Gastrocnemius medialis (tissue), 4 donors: ENCODE measurements at regions not wholly inside any gene's neighbourhood (a gene's known extent, or its start where the extent isn't known, plus 50 kb on each side); places are given as distances from the start of the nearest gene placed in this dataset.

ENCODE experiments used
- POLR2A ChIP-seq, 2 donors: fragments of 450-650 bp; IDR thresholded peaks; one replicate each; pipeline ENCODE4 v1.6.1; 2017; ENCODE audit warnings: antibody characterized with exemption in 2 of 2, mild to moderate bottlenecking in 2 of 2, moderate library complexity in 2 of 2
- TF ChIP-seq, protein P1 (sequence below), 5 experiments: fragments of 450-650 bp in 3 of 5; fragments of 200-600 bp in 2 of 5; sonication (generic) in 2 of 5; IDR thresholded peaks in 4 of 5; conservative IDR thresholded peaks in 1 of 5; 1 replicate in 4 of 5; 2 replicates in 1 of 5; pipeline ENCODE4 v1.5.1; 2016 to 2019; ENCODE audit warnings: antibody characterized with exemption in 5 of 5, mild to moderate bottlenecking in 3 of 5, moderate library complexity in 3 of 5

- no peak for TF ChIP-seq POLR2A (IDR thresholded peaks at IDR 0.05)
- TF ChIP-seq, protein P1, sequence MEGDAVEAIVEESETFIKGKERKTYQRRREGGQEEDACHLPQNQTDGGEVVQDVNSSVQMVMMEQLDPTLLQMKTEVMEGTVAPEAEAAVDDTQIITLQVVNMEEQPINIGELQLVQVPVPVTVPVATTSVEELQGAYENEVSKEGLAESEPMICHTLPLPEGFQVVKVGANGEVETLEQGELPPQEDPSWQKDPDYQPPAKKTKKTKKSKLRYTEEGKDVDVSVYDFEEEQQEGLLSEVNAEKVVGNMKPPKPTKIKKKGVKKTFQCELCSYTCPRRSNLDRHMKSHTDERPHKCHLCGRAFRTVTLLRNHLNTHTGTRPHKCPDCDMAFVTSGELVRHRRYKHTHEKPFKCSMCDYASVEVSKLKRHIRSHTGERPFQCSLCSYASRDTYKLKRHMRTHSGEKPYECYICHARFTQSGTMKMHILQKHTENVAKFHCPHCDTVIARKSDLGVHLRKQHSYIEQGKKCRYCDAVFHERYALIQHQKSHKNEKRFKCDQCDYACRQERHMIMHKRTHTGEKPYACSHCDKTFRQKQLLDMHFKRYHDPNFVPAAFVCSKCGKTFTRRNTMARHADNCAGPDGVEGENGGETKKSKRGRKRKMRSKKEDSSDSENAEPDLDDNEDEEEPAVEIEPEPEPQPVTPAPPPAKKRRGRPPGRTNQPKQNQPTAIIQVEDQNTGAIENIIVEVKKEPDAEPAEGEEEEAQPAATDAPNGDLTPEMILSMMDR (IDR thresholded peaks at IDR 0.05 in 4 of 5, conservative IDR thresholded peaks at IDR 0.05 in 1 of 5): no peak
These were observed 273.3 kb downstream of the MDFIC start for GRCh38 chr7:115195208-115195607.
